ENCODE measurements at regions not wholly inside any gene's neighbourhood (a gene's known extent, or its start where the extent isn't known, plus 50 kb on each side); places are given as distances from the start of the nearest gene placed in this dataset.
"Not testable (repeated sequence)": the region's sequence is repeated elsewhere in the genome, so short reads cannot be mapped to it uniquely, and the experiment has no call there.

GRCh38 chr18:35803551-35803950, 168.9 kb upstream of the RMP24 start:
- Histone ChIP-seq H3K4me1 (ENCODE audit: insufficient read depth, low read length) (0 out of 2 replicates have a peak, but pooled peaks cover under 1% of the 10 kb centered on the region), H3K9ac (ENCODE audit: low read depth, low read length) (no peak overlapping the region), H3K27me3 (ENCODE audit: insufficient read depth, low read length) (no peaks in the 10 kb centered on the region), H3K27ac (ENCODE audit: low read depth, low read length) (no peak overlapping the region), H3K36me3 (ENCODE audit: insufficient read depth, low read length) (no peaks in the 10 kb centered on the region), H3K9me3 (ENCODE audit: insufficient read depth, low read depth, low read length) (no peaks in the 10 kb centered on the region), H3K4me3 (ENCODE audit: low read length) (no peak overlapping the region)
- WGBS = 93% methylated on average over 1 of the region's 1 CpG

- Histone ChIP-seq H3K36me3 (ENCODE audit: insufficient read depth, low read length) (no peaks in the 10 kb centered on the region), H3K4me1 (ENCODE audit: insufficient read depth, low read length) (no peaks in the 10 kb centered on the region), H3K27me3 (ENCODE audit: insufficient read depth, low read length) (no peaks in the 10 kb centered on the region), H3K27ac (ENCODE audit: low read depth, low read length) (no peak overlapping the region), H3K4me3 (ENCODE audit: low read length) (no peak overlapping the region), H3K9me3 (ENCODE audit: insufficient read depth, low read depth, low read length) (no peaks in the 10 kb centered on the region), H3K9ac (ENCODE audit: low read depth, low read length) (no peak overlapping the region)
- 100% methylated on average over 2 of the region's 2 CpGs for WGBS
These were observed 168.1 kb upstream of the RMP24 start for GRCh38 chr18:35804377-35804776.

- no peak overlapping the region for H3K9ac ChIP-seq (ENCODE audit: low read depth, low read length)
- H3K4me3 ChIP-seq (ENCODE audit: low read length) = no peak overlapping the region
- no peaks in the 10 kb centered on the region for H3K27me3 ChIP-seq (ENCODE audit: insufficient read depth, low read length)
- 96% methylated on average over 2 of the region's 2 CpGs for WGBS
- no peaks in the 10 kb centered on the region for H3K9me3 ChIP-seq (ENCODE audit: insufficient read depth, low read depth, low read length)
- H3K4me1 ChIP-seq (ENCODE audit: insufficient read depth, low read length) = no peaks in the 10 kb centered on the region
- no peaks in the 10 kb centered on the region for H3K36me3 ChIP-seq (ENCODE audit: insufficient read depth, low read length)
- no peak overlapping the region for H3K27ac ChIP-seq (ENCODE audit: low read depth, low read length)
These were observed 164.6 kb upstream of the RMP24 start for GRCh38 chr18:35807811-35808335.

- no peak overlapping the region for H3K9ac ChIP-seq (ENCODE audit: low read depth, low read length)
- no peaks in the 10 kb centered on the region for H3K4me1 ChIP-seq (ENCODE audit: insufficient read depth, low read length)
- 90% methylated on average over 5 of the region's 5 CpGs for WGBS
- no peaks in the 10 kb centered on the region for H3K36me3 ChIP-seq (ENCODE audit: insufficient read depth, low read length)
- no peak overlapping the region for H3K4me3 ChIP-seq (ENCODE audit: low read length)
- no peaks in the 10 kb centered on the region for H3K9me3 ChIP-seq (ENCODE audit: insufficient read depth, low read depth, low read length)
- H3K27me3 ChIP-seq (ENCODE audit: insufficient read depth, low read length) = no peaks in the 10 kb centered on the region
- no peak overlapping the region for H3K27ac ChIP-seq (ENCODE audit: low read depth, low read length)
These were observed 163.7 kb upstream of the RMP24 start for GRCh38 chr18:35808796-35809195.

GRCh38 chr18:35810520-35810919, 162.0 kb upstream of the RMP24 start:
- Histone ChIP-seq H3K9ac (ENCODE audit: low read depth, low read length) (no peak overlapping the region), H3K36me3 (ENCODE audit: insufficient read depth, low read length) (no peaks in the 10 kb centered on the region), H3K4me3 (ENCODE audit: low read length) (no peak overlapping the region), H3K27ac (ENCODE audit: low read depth, low read length) (no peak overlapping the region), H3K4me1 (ENCODE audit: insufficient read depth, low read length) (no peaks in the 10 kb centered on the region), H3K27me3 (ENCODE audit: insufficient read depth, low read length) (no peaks in the 10 kb centered on the region), H3K9me3 (ENCODE audit: insufficient read depth, low read depth, low read length) (no peaks in the 10 kb centered on the region)
- WGBS = 88% methylated on average over 2 of the region's 2 CpGs

- Histone ChIP-seq H3K4me3 (ENCODE audit: low read length) (no peak overlapping the region), H3K9ac (ENCODE audit: low read depth, low read length) (no peak overlapping the region), H3K4me1 (ENCODE audit: insufficient read depth, low read length) (no peaks in the 10 kb centered on the region), H3K27me3 (ENCODE audit: insufficient read depth, low read length) (no peaks in the 10 kb centered on the region), H3K36me3 (ENCODE audit: insufficient read depth, low read length) (no peaks in the 10 kb centered on the region), H3K9me3 (ENCODE audit: insufficient read depth, low read depth, low read length) (no peaks in the 10 kb centered on the region), H3K27ac (ENCODE audit: low read depth, low read length) (no peak overlapping the region)
- WGBS = 100% methylated on average over 3 of the region's 3 CpGs
These were observed 160.6 kb upstream of the RMP24 start for GRCh38 chr18:35811896-35812295.

- not testable (repeated sequence) for H3K4me3 ChIP-seq (ENCODE audit: low read length); H3K27ac ChIP-seq (ENCODE audit: low read depth, low read length); H3K4me1 ChIP-seq (ENCODE audit: insufficient read depth, low read length); H3K36me3 ChIP-seq (ENCODE audit: insufficient read depth, low read length); H3K9me3 ChIP-seq (ENCODE audit: insufficient read depth, low read depth, low read length); H3K27me3 ChIP-seq (ENCODE audit: insufficient read depth, low read length); H3K9ac ChIP-seq (ENCODE audit: low read depth, low read length)
- 97% methylated on average over 1 of the region's 2 CpGs for WGBS
These were observed 157.5 kb upstream of the RMP24 start for GRCh38 chr18:35815011-35815410.

GRCh38 chr18:35816003-35816402, 156.5 kb upstream of the RMP24 start:
- H3K4me1 ChIP-seq (ENCODE audit: insufficient read depth, low read length) = no peaks in the 10 kb centered on the region
- H3K27ac ChIP-seq (ENCODE audit: low read depth, low read length) = no peak overlapping the region
- no peaks in the 10 kb centered on the region for H3K36me3 ChIP-seq (ENCODE audit: insufficient read depth, low read length)
- no peaks in the 10 kb centered on the region for H3K27me3 ChIP-seq (ENCODE audit: insufficient read depth, low read length)
- WGBS = 91% methylated on average over 3 of the region's 3 CpGs
- H3K9ac ChIP-seq (ENCODE audit: low read depth, low read length) = no peak overlapping the region
- H3K9me3 ChIP-seq (ENCODE audit: insufficient read depth, low read depth, low read length) = peaks cover 7% of the 10 kb centered on the region; the same call in 1 of the 2 replicates
- no peak overlapping the region for H3K4me3 ChIP-seq (ENCODE audit: low read length)

- no peak overlapping the region for H3K27ac ChIP-seq (ENCODE audit: low read depth, low read length)
- no peaks in the 10 kb centered on the region for H3K27me3 ChIP-seq (ENCODE audit: insufficient read depth, low read length)
- H3K4me1 ChIP-seq (ENCODE audit: insufficient read depth, low read length) = peaks cover 3% of the 10 kb centered on the region; the same call in 1 of the 2 replicates
- H3K9ac ChIP-seq (ENCODE audit: low read depth, low read length) = no peak overlapping the region
- WGBS = 92% methylated on average over 11 of the region's 11 CpGs
- no peaks in the 10 kb centered on the region for H3K36me3 ChIP-seq (ENCODE audit: insufficient read depth, low read length)
- H3K9me3 ChIP-seq (ENCODE audit: insufficient read depth, low read depth, low read length) = peaks cover 9% of the 10 kb centered on the region; the same call in 1 of the 2 replicates
- H3K4me3 ChIP-seq (ENCODE audit: low read length) = no peak overlapping the region
These were observed 154.7 kb upstream of the RMP24 start for GRCh38 chr18:35817604-35818352.

GRCh38 chr18:35818353-35818667, 154.2 kb upstream of the RMP24 start:
- no peak overlapping the region for H3K27ac ChIP-seq (ENCODE audit: low read depth, low read length)
- no peak overlapping the region for H3K4me3 ChIP-seq (ENCODE audit: low read length)
- peaks cover 9% of the 10 kb centered on the region; the same call in 1 of the 2 replicates for H3K9me3 ChIP-seq (ENCODE audit: insufficient read depth, low read depth, low read length)
- no peak overlapping the region for H3K9ac ChIP-seq (ENCODE audit: low read depth, low read length)
- H3K27me3 ChIP-seq (ENCODE audit: insufficient read depth, low read length) = no peaks in the 10 kb centered on the region
- 92% methylated on average over 12 of the region's 12 CpGs for WGBS
- no peaks in the 10 kb centered on the region for H3K36me3 ChIP-seq (ENCODE audit: insufficient read depth, low read length)
- H3K4me1 ChIP-seq (ENCODE audit: insufficient read depth, low read length) = peaks cover 3% of the 10 kb centered on the region; the same call in 1 of the 2 replicates

- H3K36me3 ChIP-seq (ENCODE audit: insufficient read depth, low read length) = no peaks in the 10 kb centered on the region
- no peak overlapping the region; the same call in 1 of the 2 replicates for H3K27ac ChIP-seq (ENCODE audit: low read depth, low read length)
- no peak overlapping the region for H3K9ac ChIP-seq (ENCODE audit: low read depth, low read length)
- no peak overlapping the region for H3K4me3 ChIP-seq (ENCODE audit: low read length)
- 94% methylated on average over 6 of the region's 6 CpGs for WGBS
- no peaks in the 10 kb centered on the region for H3K27me3 ChIP-seq (ENCODE audit: insufficient read depth, low read length)
- peaks cover 8% of the 10 kb centered on the region; the same call in 1 of the 2 replicates for H3K9me3 ChIP-seq (ENCODE audit: insufficient read depth, low read depth, low read length)
- H3K4me1 ChIP-seq (ENCODE audit: insufficient read depth, low read length) = peaks cover 18% of the 10 kb centered on the region
These were observed 150.1 kb upstream of the RMP24 start for GRCh38 chr18:35822413-35822812.
